ENCODE measurements at regions not wholly inside any gene's neighbourhood (a gene's known extent, or its start where the extent isn't known, plus 50 kb on each side); places are given as distances from the start of the nearest gene placed in this dataset.

GRCh38 chr1:90317628-90318027 lies 322.7 kb downstream of the ZNF326 start:
- H3K27ac ChIP-seq (replicated peaks), result no peak overlapping the region
- H3K27me3 ChIP-seq (ENCODE audit: insufficient read depth, poor library complexity, severe bottlenecking), result no peaks in the 10 kb centered on the region
- TF ChIP-seq REST (IDR thresholded peaks at IDR 0.05; ENCODE audit: insufficient replicate concordance, low read depth) (no peak), GABPA (IDR thresholded peaks at IDR 0.05; ENCODE audit: low read depth) (no peak), CTCF (IDR thresholded peaks at IDR 0.05; ENCODE audit: insufficient read depth, low read length) (no peak), SPI1 (IDR thresholded peaks at IDR 0.05; ENCODE audit: borderline replicate concordance, low read depth) (no peak), POLR2AphosphoS5 (IDR thresholded peaks at IDR 0.05; ENCODE audit: low read depth) (no peak)
- no peak for DNase-seq (ENCODE audit: low read depth in 1 of 2, low spot score in 1 of 2)
- no peak overlapping the region for H3K4me3 ChIP-seq (replicated peaks; ENCODE audit: insufficient read depth, low read length)

GRCh38 chr1:90314533-90314932 lies 319.6 kb downstream of the ZNF326 start:
- no peak for DNase-seq (ENCODE audit: low read depth in 1 of 2, low spot score in 1 of 2)
- Histone ChIP-seq H3K4me3 (replicated peaks; ENCODE audit: insufficient read depth, low read length) (no peak overlapping the region), H3K27ac (replicated peaks) (no peak overlapping the region), H3K27me3 (ENCODE audit: insufficient read depth, poor library complexity, severe bottlenecking) (no peaks in the 10 kb centered on the region)
- TF ChIP-seq SPI1 (IDR thresholded peaks at IDR 0.05; ENCODE audit: borderline replicate concordance, low read depth), result no peak
- TF ChIP-seq REST (IDR thresholded peaks at IDR 0.05; ENCODE audit: insufficient replicate concordance, low read depth), result no peak
- TF ChIP-seq CTCF (IDR thresholded peaks at IDR 0.05; ENCODE audit: insufficient read depth, low read length), result no peak
- no peak for TF ChIP-seq GABPA (IDR thresholded peaks at IDR 0.05; ENCODE audit: low read depth)
- no peak for TF ChIP-seq POLR2AphosphoS5 (IDR thresholded peaks at IDR 0.05; ENCODE audit: low read depth)

GRCh38 chr1:90313778-90314177 lies 318.9 kb downstream of the ZNF326 start:
- H3K27ac ChIP-seq (replicated peaks), result no peak overlapping the region
- no peaks in the 10 kb centered on the region for H3K27me3 ChIP-seq (ENCODE audit: insufficient read depth, poor library complexity, severe bottlenecking)
- H3K4me3 ChIP-seq (replicated peaks; ENCODE audit: insufficient read depth, low read length), result no peak overlapping the region
- no peak for DNase-seq (ENCODE audit: low read depth in 1 of 2, low spot score in 1 of 2)
- TF ChIP-seq CTCF (IDR thresholded peaks at IDR 0.05; ENCODE audit: insufficient read depth, low read length) (no peak), POLR2AphosphoS5 (IDR thresholded peaks at IDR 0.05; ENCODE audit: low read depth) (no peak), GABPA (IDR thresholded peaks at IDR 0.05; ENCODE audit: low read depth) (no peak), REST (IDR thresholded peaks at IDR 0.05; ENCODE audit: insufficient replicate concordance, low read depth) (no peak), SPI1 (IDR thresholded peaks at IDR 0.05; ENCODE audit: borderline replicate concordance, low read depth) (no peak)

Measured in HL-60 (cell line).